COLO668 (cell line): ENCODE measurements at regions not wholly inside any gene's neighbourhood (a gene's known extent, or its start where the extent isn't known, plus 50 kb on each side); places are given as distances from the start of the nearest gene placed in this dataset.
"Not testable (repeated sequence)": the region's sequence is repeated elsewhere in the genome, so short reads cannot be mapped to it uniquely, and the experiment has no call there.

Source experiments
- DNase-seq: peaks from one replicate; lab custom pipeline; 2025; ENCODE audit not compliant: unreplicated experiment; lab: John Stamatoyannopoulos, UW

GRCh38 chr1:188782220-188782841, 1695.3 kb downstream of the BRINP3 start:
- peak; percentile 7 for DNase-seq

- DNase-seq: no peak
Measured at GRCh38 chr1:188794969-188795368, 1682.7 kb downstream of the BRINP3 start.

- not testable (repeated sequence) for DNase-seq
Measured at GRCh38 chr1:188812153-188812552, 1665.5 kb downstream of the BRINP3 start.

GRCh38 chr1:188812836-188813573, 1664.7 kb downstream of the BRINP3 start:
- DNase-seq: not testable (repeated sequence)

GRCh38 chr1:188817814-188818213, 1659.8 kb downstream of the BRINP3 start:
- no peak for DNase-seq

GRCh38 chr1:188822248-188822647, 1655.4 kb downstream of the BRINP3 start:
- DNase-seq: no peak

GRCh38 chr1:188825471-188825870, 1652.2 kb downstream of the BRINP3 start:
- DNase-seq: no peak

- DNase-seq: no peak
Measured at GRCh38 chr1:188826800-188827199, 1650.9 kb downstream of the BRINP3 start.

- no peak for DNase-seq
Measured at GRCh38 chr1:188827400-188827799, 1650.3 kb downstream of the BRINP3 start.

- DNase-seq: not testable (repeated sequence)
Measured at GRCh38 chr1:188841111-188841696, 1636.5 kb downstream of the BRINP3 start.

GRCh38 chr1:188846468-188846867, 1631.2 kb downstream of the BRINP3 start:
- no peak for DNase-seq

- no peak for DNase-seq
Measured at GRCh38 chr1:188857526-188858087, 1620.1 kb downstream of the BRINP3 start.

GRCh38 chr1:188867614-188868013, 1610.0 kb downstream of the BRINP3 start:
- no peak for DNase-seq

- DNase-seq: no peak
Measured at GRCh38 chr1:188871164-188871563, 1606.5 kb downstream of the BRINP3 start.

GRCh38 chr1:188872376-188872775, 1605.3 kb downstream of the BRINP3 start:
- DNase-seq: no peak

- no peak for DNase-seq
Measured at GRCh38 chr1:188877668-188878067, 1600.0 kb downstream of the BRINP3 start.

GRCh38 chr1:188888386-188888785, 1589.3 kb downstream of the BRINP3 start:
- no peak for DNase-seq

- no peak for DNase-seq
Measured at GRCh38 chr1:188889166-188889565, 1588.5 kb downstream of the BRINP3 start.

GRCh38 chr1:188891958-188892357, 1585.7 kb downstream of the BRINP3 start:
- DNase-seq: no peak

GRCh38 chr1:188895611-188896010, 1582.1 kb downstream of the BRINP3 start:
- DNase-seq: no peak

- DNase-seq: no peak
Measured at GRCh38 chr1:188903241-188903640, 1574.4 kb downstream of the BRINP3 start.

GRCh38 chr1:188904201-188904600, 1573.5 kb downstream of the BRINP3 start:
- no peak for DNase-seq
